ENCODE measurements at regions not wholly inside any gene's neighbourhood (a gene's known extent, or its start where the extent isn't known, plus 50 kb on each side); places are given as distances from the start of the nearest gene placed in this dataset.

DNA sequence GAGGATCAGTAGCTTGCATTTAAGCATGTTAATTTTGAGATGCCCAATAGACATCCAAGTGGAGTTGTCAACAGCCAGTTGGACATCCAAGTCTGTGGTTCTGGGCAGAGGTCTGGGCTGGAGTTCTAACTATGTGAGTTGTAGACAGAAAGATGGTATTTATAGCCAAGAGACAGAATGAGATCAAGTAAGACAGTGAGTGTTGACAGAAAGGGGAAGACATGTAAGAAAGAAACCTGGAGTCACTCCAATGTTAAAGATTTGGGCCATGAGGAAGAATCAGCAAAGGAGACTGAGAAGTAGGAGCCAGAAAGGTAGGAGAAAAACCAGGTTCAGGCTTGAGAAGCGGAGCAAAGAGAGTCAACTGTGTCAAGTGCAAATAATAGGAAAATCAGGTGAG is 95.5 kb upstream of the PUM3 start:
- no peak for DNase-seq
- Histone ChIP-seq H3K36me3 (no peaks in the 10 kb centered on the region), H3K4me1 (no peaks in the 10 kb centered on the region), H3K27ac (no peak overlapping the region), H3K27me3 (no peaks in the 10 kb centered on the region), H3K9me3 (no peaks in the 10 kb centered on the region), H3K4me3 (no peak overlapping the region)
- TF ChIP-seq, protein P1, sequence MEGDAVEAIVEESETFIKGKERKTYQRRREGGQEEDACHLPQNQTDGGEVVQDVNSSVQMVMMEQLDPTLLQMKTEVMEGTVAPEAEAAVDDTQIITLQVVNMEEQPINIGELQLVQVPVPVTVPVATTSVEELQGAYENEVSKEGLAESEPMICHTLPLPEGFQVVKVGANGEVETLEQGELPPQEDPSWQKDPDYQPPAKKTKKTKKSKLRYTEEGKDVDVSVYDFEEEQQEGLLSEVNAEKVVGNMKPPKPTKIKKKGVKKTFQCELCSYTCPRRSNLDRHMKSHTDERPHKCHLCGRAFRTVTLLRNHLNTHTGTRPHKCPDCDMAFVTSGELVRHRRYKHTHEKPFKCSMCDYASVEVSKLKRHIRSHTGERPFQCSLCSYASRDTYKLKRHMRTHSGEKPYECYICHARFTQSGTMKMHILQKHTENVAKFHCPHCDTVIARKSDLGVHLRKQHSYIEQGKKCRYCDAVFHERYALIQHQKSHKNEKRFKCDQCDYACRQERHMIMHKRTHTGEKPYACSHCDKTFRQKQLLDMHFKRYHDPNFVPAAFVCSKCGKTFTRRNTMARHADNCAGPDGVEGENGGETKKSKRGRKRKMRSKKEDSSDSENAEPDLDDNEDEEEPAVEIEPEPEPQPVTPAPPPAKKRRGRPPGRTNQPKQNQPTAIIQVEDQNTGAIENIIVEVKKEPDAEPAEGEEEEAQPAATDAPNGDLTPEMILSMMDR (IDR thresholded peaks at IDR 0.05), result no peak
- no peak for TF ChIP-seq POLR2AphosphoS5 (IDR thresholded peaks at IDR 0.05)
- no peak for TF ChIP-seq POLR2A (IDR thresholded peaks at IDR 0.05)
- TF ChIP-seq EP300 (IDR thresholded peaks at IDR 0.05; ENCODE audit: low read depth), result no peak
- WGBS, 2 donors (ENCODE audit: low coverage in 1 of 2), result 86 to 100% methylated on average over 1 of the region's 1 CpG
- intact Hi-C loops (cut with DNase I; ENCODE audit: low total_unique reads) (no loop called here), in situ Hi-C loops (cut with MboI; ENCODE audit: low pct_ligation_motif_present in 1 of 4, low pct_unique_long_range_greater_than_20kb in 1 of 4, low sequenced_read_pairs in 3 of 4) (no loop called here)

DNA sequence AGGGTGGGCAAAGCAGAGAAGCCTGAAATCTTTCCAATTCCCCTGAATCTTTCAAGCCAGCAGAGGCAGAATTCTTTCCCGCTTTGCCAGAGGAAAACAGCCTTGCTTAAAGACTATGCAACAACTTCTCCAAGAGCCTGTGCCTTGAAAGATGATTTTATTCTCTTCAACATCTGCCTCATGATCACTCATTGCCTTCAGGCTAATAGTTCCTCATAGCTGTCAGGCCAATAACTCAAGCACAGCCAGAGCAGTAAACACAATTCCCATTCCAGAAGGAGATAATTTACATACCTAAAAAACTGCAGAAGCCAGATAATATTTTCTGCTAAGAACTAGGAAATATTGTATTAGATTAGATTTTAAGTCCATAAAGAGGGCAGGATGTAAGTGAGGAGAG is 92.3 kb upstream of the PUM3 start:
- WGBS, 2 donors (ENCODE audit: low coverage in 1 of 2), result 56% methylated on average over 1 of the region's 1 CpG; no CpG with 5 or more reads in 1 of the 2 donors
- no peaks in the 10 kb centered on the region for H3K27me3 ChIP-seq
- H3K27ac ChIP-seq, result no peak overlapping the region
- H3K4me3 ChIP-seq, result no peak overlapping the region
- H3K4me1 ChIP-seq, result no peaks in the 10 kb centered on the region
- in situ Hi-C loops (cut with MboI; ENCODE audit: low pct_ligation_motif_present in 1 of 4, low pct_unique_long_range_greater_than_20kb in 1 of 4, low sequenced_read_pairs in 3 of 4), result no loop called here
- intact Hi-C loops (cut with DNase I; ENCODE audit: low total_unique reads), result no loop called here
- DNase-seq, result no peak
- H3K36me3 ChIP-seq, result no peaks in the 10 kb centered on the region
- no peaks in the 10 kb centered on the region for H3K9me3 ChIP-seq
- no peak for TF ChIP-seq EP300 (IDR thresholded peaks at IDR 0.05; ENCODE audit: low read depth)
- no peak for TF ChIP-seq POLR2AphosphoS5 (IDR thresholded peaks at IDR 0.05)
- TF ChIP-seq, protein P1 (IDR thresholded peaks at IDR 0.05), result no peak
- TF ChIP-seq POLR2A (IDR thresholded peaks at IDR 0.05), result no peak

DNA sequence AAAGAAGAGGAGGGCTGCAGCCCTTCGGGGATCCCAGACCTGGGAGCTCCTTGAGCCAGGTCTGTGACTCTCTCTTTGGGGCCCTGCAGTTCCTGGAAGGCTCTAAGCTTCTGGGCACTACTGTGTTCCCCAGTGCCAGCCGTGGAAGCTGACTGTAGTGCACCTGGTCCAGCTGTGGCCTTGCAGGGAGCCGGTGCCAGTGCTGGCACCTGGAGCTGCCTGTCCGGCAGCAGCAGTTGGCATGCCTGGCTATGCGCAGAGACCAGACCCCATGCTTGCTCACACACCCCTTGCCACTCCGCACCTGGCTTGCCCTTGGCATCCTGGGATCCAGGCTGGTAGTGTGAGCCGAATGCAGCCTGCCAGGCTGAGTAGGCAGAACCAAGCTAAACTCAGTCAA is 91.0 kb upstream of the PUM3 start:
- Histone ChIP-seq H3K4me1 (no peaks in the 10 kb centered on the region), H3K4me3 (no peak overlapping the region), H3K27me3 (no peaks in the 10 kb centered on the region), H3K36me3 (no peaks in the 10 kb centered on the region), H3K9me3 (no peaks in the 10 kb centered on the region), H3K27ac (no peak overlapping the region)
- in situ Hi-C loops (cut with MboI; ENCODE audit: low pct_ligation_motif_present in 1 of 4, low pct_unique_long_range_greater_than_20kb in 1 of 4, low sequenced_read_pairs in 3 of 4), result no loop called here
- WGBS, 2 donors (ENCODE audit: low coverage in 1 of 2), result 88% methylated on average over 7 of the region's 7 CpGs; no CpG with 5 or more reads in 1 of the 2 donors
- DNase-seq, result no peak
- TF ChIP-seq, protein P1 (IDR thresholded peaks at IDR 0.05), result no peak
- no peak for TF ChIP-seq POLR2A (IDR thresholded peaks at IDR 0.05)
- no peak for TF ChIP-seq POLR2AphosphoS5 (IDR thresholded peaks at IDR 0.05)
- no peak for TF ChIP-seq EP300 (IDR thresholded peaks at IDR 0.05; ENCODE audit: low read depth)
- intact Hi-C loops (cut with DNase I; ENCODE audit: low total_unique reads), result no loop called here

DNA sequence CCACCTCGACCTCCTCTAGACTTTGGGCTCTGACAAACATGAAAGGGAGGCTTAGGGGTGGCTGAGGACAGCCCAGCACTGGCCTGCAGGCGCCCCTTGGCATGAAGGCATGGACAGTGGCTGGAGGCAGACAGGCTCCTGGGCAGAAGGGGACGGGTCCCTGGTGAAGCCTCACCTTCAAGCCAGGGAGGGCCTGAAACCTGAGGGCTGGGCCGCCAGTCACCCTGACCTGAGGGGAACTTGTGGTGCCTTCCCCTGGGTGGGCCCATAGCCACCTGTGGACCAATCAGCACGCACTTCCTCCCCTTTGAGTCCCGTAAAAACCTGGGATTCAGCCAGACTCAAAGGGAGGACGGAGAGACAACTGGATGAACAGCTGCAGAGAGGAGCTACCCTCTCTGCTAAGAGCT is 90.4 kb upstream of the PUM3 start:
- TF ChIP-seq, protein P1 (IDR thresholded peaks at IDR 0.05), result no peak
- TF ChIP-seq POLR2AphosphoS5 (IDR thresholded peaks at IDR 0.05) (no peak), EP300 (IDR thresholded peaks at IDR 0.05; ENCODE audit: low read depth) (no peak), POLR2A (IDR thresholded peaks at IDR 0.05) (no peak)
- in situ Hi-C loops (cut with MboI; ENCODE audit: low pct_ligation_motif_present in 1 of 4, low pct_unique_long_range_greater_than_20kb in 1 of 4, low sequenced_read_pairs in 3 of 4) (no loop called here), intact Hi-C loops (cut with DNase I; ENCODE audit: low total_unique reads) (no loop called here)
- Histone ChIP-seq H3K27me3 (no peaks in the 10 kb centered on the region), H3K4me3 (no peak overlapping the region), H3K9me3 (no peaks in the 10 kb centered on the region), H3K4me1 (no peaks in the 10 kb centered on the region), H3K36me3 (no peaks in the 10 kb centered on the region), H3K27ac (no peak overlapping the region)
- no peak for DNase-seq
- 49% methylated on average over 4 of the region's 7 CpGs; no CpG with 5 or more reads in 1 of the 2 donors for WGBS, 2 donors (ENCODE audit: low coverage in 1 of 2)
